ENCODE measurements at regions not wholly inside any gene's neighbourhood (a gene's known extent, or its start where the extent isn't known, plus 50 kb on each side); places are given as distances from the start of the nearest gene placed in this dataset.

- DNase-seq, result no peak
These were observed 331.3 kb upstream of the PROX1 start for GRCh38 chr1:213656503-213656902.

- no peak for DNase-seq
These were observed 330.8 kb upstream of the PROX1 start for GRCh38 chr1:213657013-213657412.

GRCh38 chr1:213657879-213658278 is 329.9 kb upstream of the PROX1 start:
- DNase-seq, result no peak

- DNase-seq, result no peak
These were observed 329.3 kb upstream of the PROX1 start for GRCh38 chr1:213658457-213658856.

GRCh38 chr1:213659580-213660547 is 327.9 kb upstream of the PROX1 start:
- DNase-seq, result no peak

GRCh38 chr1:213661302-213661701 is 326.5 kb upstream of the PROX1 start:
- DNase-seq, result no peak

- DNase-seq, result no peak
These were observed 321.7 kb upstream of the PROX1 start for GRCh38 chr1:213666113-213666512.

GRCh38 chr1:213666922-213667321 is 320.9 kb upstream of the PROX1 start:
- DNase-seq, result no peak

GRCh38 chr1:213669512-213669911 is 318.3 kb upstream of the PROX1 start:
- DNase-seq, result no peak

GRCh38 chr1:213669964-213670691 is 317.6 kb upstream of the PROX1 start:
- no peak for DNase-seq

GRCh38 chr1:213670692-213671023 is 317.1 kb upstream of the PROX1 start:
- no peak for DNase-seq

- DNase-seq, result no peak
These were observed 312.7 kb upstream of the PROX1 start for GRCh38 chr1:213675043-213675442.

GRCh38 chr1:213676736-213677135 is 311.0 kb upstream of the PROX1 start:
- no peak for DNase-seq

- DNase-seq, result no peak
These were observed 309.4 kb upstream of the PROX1 start for GRCh38 chr1:213678348-213678747.

- DNase-seq, result no peak
These were observed 309.0 kb upstream of the PROX1 start for GRCh38 chr1:213678753-213679152.

- DNase-seq, result no peak
These were observed 308.6 kb upstream of the PROX1 start for GRCh38 chr1:213679153-213679552.

GRCh38 chr1:213680677-213681325 is 307.0 kb upstream of the PROX1 start:
- DNase-seq, result no peak

- no peak for DNase-seq
These were observed 305.9 kb upstream of the PROX1 start for GRCh38 chr1:213681788-213682340.

GRCh38 chr1:213683529-213683928 is 304.2 kb upstream of the PROX1 start:
- DNase-seq, result no peak

GRCh38 chr1:213684454-213684853 is 303.3 kb upstream of the PROX1 start:
- DNase-seq, result no peak

- DNase-seq, result no peak
These were observed 301.7 kb upstream of the PROX1 start for GRCh38 chr1:213685992-213686582.

- no peak for DNase-seq
These were observed 300.8 kb upstream of the PROX1 start for GRCh38 chr1:213686983-213687382.

GRCh38 chr1:213687832-213688231 is 299.9 kb upstream of the PROX1 start:
- DNase-seq, result no peak
